A549 (cell line): ENCODE measurements at regions not wholly inside any gene's neighbourhood (a gene's known extent, or its start where the extent isn't known, plus 50 kb on each side); places are given as distances from the start of the nearest gene placed in this dataset.
A peak's percentile ranks its signal among the peaks of the same experiment; 100 is the strongest.

ENCODE experiments used
- ATAC-seq, 2 experiments: fragments of 200-7000 bp in 1 of 2; fragments of >200 bp in 1 of 2; cut with Nextera tagmentation in 1 of 2; cut with Tn5 transposase in 1 of 2; 3 replicates each; pipeline versions ENCODE4 v1.8.0 to v1.9.1; 2018 to 2020; ENCODE audit warnings: mild to moderate bottlenecking in 1 of 2, moderate library complexity in 1 of 2
- CTCF ChIA-PET: fragments of 300-600 bp; sonication (Branson Sonifier 250); formaldehyde crosslinking; extraction: SDS; loops from one replicate; lab custom pipeline; 2021; ENCODE audit warnings: antibody characterized with exemption, inconsistent platforms; lab: Yijun Ruan, JAX
- POLR2A ChIA-PET: fragments of 350-600 bp; formaldehyde crosslinking; extraction: SDS; loops from one replicate; lab custom pipeline; 2021; ENCODE audit warnings: antibody characterized with exemption, inconsistent platforms; lab: Yijun Ruan, JAX
- DNase-seq, 2 experiments: peaks; one replicate each; pipeline versions ENCODE4 v3.0.0 to v3.0.0-alpha.2; 2011 to 2016; ENCODE audit warnings: low read depth in 1 of 2, low spot score in 1 of 2
- FAIRE-seq: peaks from 2 replicates; lab custom pipeline; 2011; peaks lifted over from hg19 to GRCh38; lab: Jason Lieb, UNC
- H3K27ac ChIP-seq, 2 experiments: fragments of >200 bp; sonication (Bioruptor Twin); formaldehyde crosslinking; 3 replicates each; pipeline ENCODE4 v1.5.1; 2016 to 2017
- H3K4me1 ChIP-seq: fragments of >200 bp; sonication (Bioruptor Twin); formaldehyde crosslinking; 3 replicates; pipeline ENCODE4 v1.6.1; 2016
- H3K4me2 ChIP-seq: fragments of >200 bp; sonication (Bioruptor Twin); formaldehyde crosslinking; 3 replicates; pipeline ENCODE4 v1.6.1; 2016
- H3K4me3 ChIP-seq: fragments of >200 bp; sonication (Bioruptor Twin); formaldehyde crosslinking; 3 replicates; pipeline ENCODE4 v1.5.1; 2016
- H3K9me3 ChIP-seq: fragments of >200 bp; sonication (Bioruptor Twin); formaldehyde crosslinking; 3 replicates; pipeline ENCODE4 v1.6.1; 2016
- BHLHE40 ChIP-seq: IDR thresholded peaks from 2 replicates; pipeline ENCODE4 v1.6.1; 2012; ENCODE audit warnings: low read depth, low read length, inconsistent platforms
- CEBPB ChIP-seq, 2 experiments: fragments of >200 bp in 1 of 2; sonication (Bioruptor Twin) in 1 of 2; formaldehyde crosslinking in 1 of 2; IDR thresholded peaks; 2 replicates each; pipeline ENCODE4 v1.6.1; 2012 to 2016
- CHD2 ChIP-seq: fragments of 150-350 bp; IDR thresholded peaks from 2 replicates; pipeline ENCODE4 v1.6.1; 2014; ENCODE audit warnings: low read length; ENCODE audit not compliant: partially characterized antibody
- EHF ChIP-seq: fragments of 250-450 bp; sonication (Bioruptor Pico); IDR thresholded peaks from 2 replicates; pipeline ENCODE4 v1.5.0; 2020; ENCODE audit warnings: mild to moderate bottlenecking
- EP300 ChIP-seq, 2 experiments: fragments of >200 bp; sonication (Bioruptor Twin); formaldehyde crosslinking; IDR thresholded peaks; 2 replicates in 1 of 2; 3 replicates in 1 of 2; pipeline ENCODE4 v1.6.1; 2016 to 2017
- FOXS1 ChIP-seq: fragments of 250-450 bp; sonication (Bioruptor Pico); IDR thresholded peaks from 2 replicates; pipeline ENCODE4 v1.5.0; 2020; ENCODE audit warnings: mild to moderate bottlenecking, moderate library complexity
- HOXA7 ChIP-seq: fragments of 250-450 bp; sonication (Bioruptor Pico); IDR thresholded peaks from 2 replicates; pipeline ENCODE4 v1.5.0; 2020; ENCODE audit warnings: mild to moderate bottlenecking, moderate library complexity
- JUN ChIP-seq, 2 experiments: fragments of >200 bp; sonication (Bioruptor Twin); formaldehyde crosslinking; IDR thresholded peaks; 2 replicates in 1 of 2; 3 replicates in 1 of 2; pipeline ENCODE4 v1.6.1; 2016 to 2017
- JUNB ChIP-seq: fragments of >200 bp; sonication (Bioruptor Twin); formaldehyde crosslinking; IDR thresholded peaks from 2 replicates; pipeline ENCODE4 v1.6.1; 2016
- MAZ ChIP-seq: fragments of 150-350 bp; IDR thresholded peaks from 2 replicates; pipeline ENCODE4 v1.6.1; 2014; ENCODE audit warnings: antibody characterized with exemption, low read depth, low read length, borderline replicate concordance
- MYC ChIP-seq: IDR thresholded peaks from 2 replicates; pipeline ENCODE4 v1.6.1; 2012; ENCODE audit warnings: mild to moderate bottlenecking, inconsistent platforms, low read length, improper control_type of control experiment, borderline replicate concordance
- NFE2L2 ChIP-seq: fragments of 150-350 bp; conservative IDR thresholded peaks from 2 replicates; pipeline ENCODE4 v1.6.1; 2014; ENCODE audit warnings: low read length
- NR3C1 ChIP-seq: fragments of >200 bp; sonication (Bioruptor Twin); formaldehyde crosslinking; IDR thresholded peaks from 3 replicates; pipeline ENCODE4 v1.6.1; 2017
- PHF8 ChIP-seq: fragments of 200-600 bp; sonication (generic); IDR thresholded peaks from 2 replicates; pipeline ENCODE4 v1.6.1; 2016; ENCODE audit warnings: low read depth, mild to moderate bottlenecking, antibody characterized with exemption, moderate library complexity, borderline replicate concordance
- POLR2A ChIP-seq: IDR thresholded peaks from 2 replicates; pipeline ENCODE4 v1.6.1; 2012; ENCODE audit warnings: mild to moderate bottlenecking, low read length
- RAD21 ChIP-seq, 2 experiments: fragments of >200 bp in 1 of 2; sonication (Bioruptor Twin) in 1 of 2; formaldehyde crosslinking in 1 of 2; IDR thresholded peaks in 1 of 2; conservative IDR thresholded peaks in 1 of 2; 2 replicates in 1 of 2; 3 replicates in 1 of 2; pipeline ENCODE4 v1.6.1; 2012 to 2018; ENCODE audit warnings: inconsistent platforms in 1 of 2
- RFX5 ChIP-seq: fragments of 450-650 bp; IDR thresholded peaks from 2 replicates; pipeline ENCODE4 v1.7.1; 2014; ENCODE audit warnings: antibody characterized with exemption, mild to moderate bottlenecking, moderate library complexity
- SREBF2 ChIP-seq: fragments of 450-650 bp; IDR thresholded peaks from 2 replicates; pipeline ENCODE4 v1.6.1; 2014; ENCODE audit warnings: mild to moderate bottlenecking, moderate library complexity
- WGBS: methylation state at CpG from one replicate; pipeline ENCODE4 v1.1.6; 2017; ENCODE audit errors: missing lambda C conversion rate; 5-methylcytosine and 5-hydroxymethylcytosine counted together
- TF ChIP-seq, protein P1 (sequence below): fragments of 250-450 bp; sonication (Bioruptor Pico); IDR thresholded peaks from 2 replicates; pipeline ENCODE4 v1.5.0; 2020; ENCODE audit warnings: low read depth, mild to moderate bottlenecking, moderate library complexity
- TF ChIP-seq, protein P2 (sequence below): fragments of >200 bp; sonication (Bioruptor Twin); formaldehyde crosslinking; IDR thresholded peaks from 2 replicates; pipeline ENCODE4 v1.6.1; 2016

- FAIRE-seq, result no peak
- Histone ChIP-seq H3K4me1 (peaks cover 18% of the 10 kb centered on the region; the same call in 2 of the 3 replicates), H3K27ac (peak overlapping the region; percentile 46 to 65; a peak in 5 of 6 replicates), H3K4me2 (peak overlapping the region; percentile 12), H3K9me3 (no peaks in the 10 kb centered on the region), H3K4me3 (no peak overlapping the region)
- 64% methylated on average over 12 of the region's 12 CpGs for WGBS
- ChIA-PET CTCF (interaction anchor here (0.6 to 2.2 kb wide), 4 partner anchors 12 to 631 kb away, joined by 3 to 6 read pairs (median 3); no protein-coding TSS in a partner anchor), POLR2A (no interaction called here)
- DNase-seq, result peak; percentile 25 to 46
- ATAC-seq, result peak; percentile 28 to 45; a peak in 3 of 6 replicates
- peak; percentile 50 for TF ChIP-seq JUNB
- TF ChIP-seq, protein P1, sequence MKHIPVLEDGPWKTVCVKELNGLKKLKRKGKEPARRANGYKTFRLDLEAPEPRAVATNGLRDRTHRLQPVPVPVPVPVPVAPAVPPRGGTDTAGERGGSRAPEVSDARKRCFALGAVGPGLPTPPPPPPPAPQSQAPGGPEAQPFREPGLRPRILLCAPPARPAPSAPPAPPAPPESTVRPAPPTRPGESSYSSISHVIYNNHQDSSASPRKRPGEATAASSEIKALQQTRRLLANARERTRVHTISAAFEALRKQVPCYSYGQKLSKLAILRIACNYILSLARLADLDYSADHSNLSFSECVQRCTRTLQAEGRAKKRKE, result no peak
- 0 out of 5 replicates have a peak, but pooled peaks of 1 of the 2 experiments have one; percentile 33 for TF ChIP-seq JUN (IDR thresholded peaks at IDR 0.05)
- TF ChIP-seq EHF, result no peak
- no peak for TF ChIP-seq POLR2A
- TF ChIP-seq EP300 (IDR thresholded peaks at IDR 0.05), result peak; percentile 40 to 67; a peak in 2 of 5 replicates
- no peak for TF ChIP-seq RFX5
- TF ChIP-seq PHF8, result no peak
- TF ChIP-seq RAD21 (conservative IDR thresholded peaks at IDR 0.05 in 1 of 2, IDR thresholded peaks at IDR 0.05 in 1 of 2), result 0 out of 5 replicates have a peak, but pooled peaks of 1 of the 2 experiments have one; percentile 23
- TF ChIP-seq NR3C1, result no peak
- TF ChIP-seq CEBPB (IDR thresholded peaks at IDR 0.05), result no peak
Observed at GRCh38 chr5:133742431-133742988, 130.2 kb upstream of the FSTL4 start.

- ChIA-PET POLR2A (no interaction called here), CTCF (interaction anchor here (0.6 to 2.2 kb wide), 3 partner anchors 12 to 630 kb away, joined by 3 to 6 read pairs (median 3); no protein-coding TSS in a partner anchor)
- Histone ChIP-seq H3K9me3 (no peaks in the 10 kb centered on the region), H3K4me1 (peaks cover 18% of the 10 kb centered on the region; the same call in 2 of the 3 replicates), H3K27ac (peak overlapping the region; percentile 46 to 65; a peak in 5 of 6 replicates), H3K4me3 (no peak overlapping the region), H3K4me2 (no peak overlapping the region; the same call in 2 of the 3 replicates)
- no peak for TF ChIP-seq FOXS1 (CRISPR knock-in tag)
- TF ChIP-seq BHLHE40, result no peak
- TF ChIP-seq, protein P2, sequence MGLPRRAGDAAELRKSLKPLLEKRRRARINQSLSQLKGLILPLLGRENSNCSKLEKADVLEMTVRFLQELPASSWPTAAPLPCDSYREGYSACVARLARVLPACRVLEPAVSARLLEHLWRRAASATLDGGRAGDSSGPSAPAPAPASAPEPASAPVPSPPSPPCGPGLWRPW, result no peak
- no peak for TF ChIP-seq MAZ
- DNase-seq (no peak), ATAC-seq (no peak), FAIRE-seq (no peak)
- WGBS, result 73% methylated on average over 3 of the region's 4 CpGs
Observed at GRCh38 chr5:133741818-133742355, 129.5 kb upstream of the FSTL4 start.

DNA sequence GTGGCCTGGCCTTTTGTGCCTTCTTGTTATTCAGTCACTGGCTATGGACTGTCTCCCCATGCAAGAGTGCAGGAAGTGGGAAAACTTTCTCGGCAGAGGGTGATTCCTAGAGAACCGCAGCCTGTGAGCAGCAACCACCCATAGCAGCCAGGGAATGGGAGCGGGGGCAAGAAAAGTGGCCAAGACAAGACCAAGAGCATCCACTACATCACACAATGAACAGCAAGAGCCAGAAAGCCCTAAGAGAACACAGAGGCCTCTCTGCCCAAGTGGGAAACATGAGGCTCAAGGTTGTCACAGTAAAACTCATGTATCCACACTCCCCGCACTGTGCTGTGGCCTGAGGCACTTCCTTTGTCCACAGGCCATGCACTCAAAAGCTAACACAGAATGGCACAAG is 129.1 kb upstream of the FSTL4 start:
- Histone ChIP-seq H3K4me3 (no peak overlapping the region), H3K4me2 (no peak overlapping the region), H3K27ac (peak overlapping the region in 1 of 2 experiments; percentile 65; a peak in 4 of 6 replicates), H3K4me1 (peaks cover 19% of the 10 kb centered on the region), H3K9me3 (no peaks in the 10 kb centered on the region)
- TF ChIP-seq MYC (no peak), HOXA7 (CRISPR knock-in tag) (no peak), CEBPB (IDR thresholded peaks at IDR 0.05) (no peak), SREBF2 (no peak), POLR2A (no peak), CHD2 (no peak), NFE2L2 (no peak)
- ATAC-seq, result no peak
- ChIA-PET CTCF (interaction anchor here (1.1 to 2.2 kb wide), 2 partner anchors 13 to 14 kb away, joined by 3 to 6 read pairs; no protein-coding TSS in a partner anchor), POLR2A (no interaction called here)
- WGBS, result 92% methylated on average over 4 of the region's 4 CpGs
- no peak for FAIRE-seq
- DNase-seq, result no peak
